ENCODE measurements at regions not wholly inside any gene's neighbourhood (a gene's known extent, or its start where the extent isn't known, plus 50 kb on each side); places are given as distances from the start of the nearest gene placed in this dataset.

DNA sequence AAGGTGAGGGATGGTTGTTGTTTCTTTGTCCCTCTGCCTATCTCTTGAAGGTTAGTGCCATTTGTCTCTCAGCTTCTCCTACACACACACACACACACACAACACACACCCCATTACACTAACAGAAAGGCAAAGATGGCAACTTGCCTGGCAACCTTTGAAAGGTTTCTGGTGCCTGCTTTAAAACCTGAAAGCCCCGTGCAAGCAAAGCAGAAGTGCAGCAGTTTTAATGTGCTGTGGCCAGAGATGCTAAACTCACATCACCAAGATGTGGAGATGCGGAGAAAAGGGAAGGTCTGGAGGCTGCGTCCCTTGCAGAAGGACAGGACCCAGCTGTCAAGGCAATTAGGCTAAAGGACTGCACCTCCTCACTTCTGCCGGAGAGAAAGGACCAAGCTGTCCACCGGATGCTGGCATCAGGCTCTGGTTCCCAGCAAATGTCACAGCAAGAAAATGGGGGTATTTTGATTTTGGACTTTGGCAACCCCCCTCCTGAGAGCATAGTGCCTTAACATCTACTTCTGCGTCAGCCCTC, 196.4 kb downstream of the ARL4C start:
- Histone ChIP-seq H3K27ac (replicated peaks) (no peak overlapping the region), H3K4me1 (no peaks in the 10 kb centered on the region), H3K27me3 (ENCODE audit: low read depth) (peaks cover 39% of the 10 kb centered on the region), H3K4me3 (no peak overlapping the region), H3K9me3 (replicated peaks) (no peaks in the 10 kb centered on the region), H3K36me3 (no peaks in the 10 kb centered on the region)
- intact Hi-C loops (cut with micrococcal nuclease), result no loop called here
- no peak for DNase-seq
- TF ChIP-seq, protein P1, sequence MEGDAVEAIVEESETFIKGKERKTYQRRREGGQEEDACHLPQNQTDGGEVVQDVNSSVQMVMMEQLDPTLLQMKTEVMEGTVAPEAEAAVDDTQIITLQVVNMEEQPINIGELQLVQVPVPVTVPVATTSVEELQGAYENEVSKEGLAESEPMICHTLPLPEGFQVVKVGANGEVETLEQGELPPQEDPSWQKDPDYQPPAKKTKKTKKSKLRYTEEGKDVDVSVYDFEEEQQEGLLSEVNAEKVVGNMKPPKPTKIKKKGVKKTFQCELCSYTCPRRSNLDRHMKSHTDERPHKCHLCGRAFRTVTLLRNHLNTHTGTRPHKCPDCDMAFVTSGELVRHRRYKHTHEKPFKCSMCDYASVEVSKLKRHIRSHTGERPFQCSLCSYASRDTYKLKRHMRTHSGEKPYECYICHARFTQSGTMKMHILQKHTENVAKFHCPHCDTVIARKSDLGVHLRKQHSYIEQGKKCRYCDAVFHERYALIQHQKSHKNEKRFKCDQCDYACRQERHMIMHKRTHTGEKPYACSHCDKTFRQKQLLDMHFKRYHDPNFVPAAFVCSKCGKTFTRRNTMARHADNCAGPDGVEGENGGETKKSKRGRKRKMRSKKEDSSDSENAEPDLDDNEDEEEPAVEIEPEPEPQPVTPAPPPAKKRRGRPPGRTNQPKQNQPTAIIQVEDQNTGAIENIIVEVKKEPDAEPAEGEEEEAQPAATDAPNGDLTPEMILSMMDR (IDR thresholded peaks at IDR 0.05; ENCODE audit: borderline replicate concordance), result no peak

DNA sequence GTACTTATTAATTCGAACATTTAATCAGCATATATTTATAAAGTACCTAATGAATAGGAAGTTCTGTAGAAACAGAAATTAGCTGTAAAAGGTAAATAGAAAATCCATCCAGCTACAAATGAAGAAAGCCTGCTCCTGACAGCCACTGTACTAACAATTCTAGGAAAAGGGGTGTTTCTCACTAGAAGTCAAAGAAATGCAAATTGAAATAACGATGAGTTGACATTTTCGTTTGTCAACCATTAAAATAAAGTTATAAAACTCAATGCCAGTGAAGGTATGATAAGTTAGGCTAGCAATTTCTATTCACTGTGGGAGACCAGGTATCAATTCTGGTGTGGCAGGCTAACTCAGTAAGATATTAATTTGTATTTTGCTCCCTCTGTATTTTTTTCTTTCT, 198.0 kb downstream of the ARL4C start:
- TF ChIP-seq, protein P1 (IDR thresholded peaks at IDR 0.05; ENCODE audit: borderline replicate concordance), result no peak
- Histone ChIP-seq H3K36me3 (no peaks in the 10 kb centered on the region), H3K4me3 (no peak overlapping the region), H3K9me3 (replicated peaks) (no peaks in the 10 kb centered on the region), H3K27ac (replicated peaks) (no peak overlapping the region), H3K27me3 (ENCODE audit: low read depth) (peaks cover 25% of the 10 kb centered on the region), H3K4me1 (no peaks in the 10 kb centered on the region)
- intact Hi-C loops (cut with micrococcal nuclease), result no loop called here
- no peak for DNase-seq

- intact Hi-C loops (cut with micrococcal nuclease), result no loop called here
- no peak overlapping the region for H3K4me3 ChIP-seq
- no peaks in the 10 kb centered on the region for H3K36me3 ChIP-seq
- DNase-seq, result no peak
- TF ChIP-seq, protein P1 (IDR thresholded peaks at IDR 0.05; ENCODE audit: borderline replicate concordance), result no peak
- no peak overlapping the region for H3K27ac ChIP-seq (replicated peaks)
- peaks cover 9% of the 10 kb centered on the region for H3K4me1 ChIP-seq
- H3K9me3 ChIP-seq (replicated peaks), result no peaks in the 10 kb centered on the region
- peaks cover 19% of the 10 kb centered on the region for H3K27me3 ChIP-seq (ENCODE audit: low read depth)
These were observed 199.9 kb downstream of the ARL4C start for GRCh38 chr2:234296991-234297390.

DNA sequence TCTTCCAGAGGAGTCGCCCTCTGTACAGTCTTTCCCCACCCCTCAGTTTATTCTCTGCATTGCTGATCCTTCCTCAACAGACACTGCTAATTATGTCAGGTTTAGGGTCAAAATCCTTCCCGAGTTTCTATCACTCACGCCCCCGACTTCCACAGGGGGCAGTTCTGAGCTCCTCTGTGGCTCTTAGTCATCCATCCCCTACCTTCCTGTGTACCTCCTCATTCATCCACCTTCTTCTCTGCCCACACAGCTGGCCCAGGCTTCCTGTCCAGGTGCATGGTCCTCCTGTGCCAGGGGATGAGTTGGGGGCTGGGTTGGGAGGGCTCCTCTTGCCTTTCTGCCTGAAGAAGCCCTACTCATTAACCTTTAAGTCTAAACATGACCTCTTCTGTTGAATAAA, 202.9 kb downstream of the ARL4C start:
- no peak for DNase-seq
- TF ChIP-seq, protein P1 (IDR thresholded peaks at IDR 0.05; ENCODE audit: borderline replicate concordance), result no peak
- intact Hi-C loops (cut with micrococcal nuclease), result no loop called here
- H3K9me3 ChIP-seq (replicated peaks), result no peaks in the 10 kb centered on the region
- H3K27me3 ChIP-seq (ENCODE audit: low read depth), result peaks cover 12% of the 10 kb centered on the region
- peaks cover 25% of the 10 kb centered on the region for H3K4me1 ChIP-seq
- no peak overlapping the region for H3K4me3 ChIP-seq
- no peak overlapping the region for H3K27ac ChIP-seq (replicated peaks)
- no peaks in the 10 kb centered on the region for H3K36me3 ChIP-seq

GRCh38 chr2:234292962-234293243, 204.0 kb downstream of the ARL4C start:
- intact Hi-C loops (cut with micrococcal nuclease), result no loop called here

More at GRCh38 chr2:234292962-234293243, 204.0 kb downstream of the ARL4C start:
- no peak for DNase-seq
- TF ChIP-seq, protein P1 (IDR thresholded peaks at IDR 0.05; ENCODE audit: borderline replicate concordance), result no peak
- no peaks in the 10 kb centered on the region for H3K36me3 ChIP-seq
- H3K27ac ChIP-seq (replicated peaks), result no peak overlapping the region
- H3K4me3 ChIP-seq, result no peak overlapping the region
- H3K4me1 ChIP-seq, result peaks cover 25% of the 10 kb centered on the region
- H3K27me3 ChIP-seq (ENCODE audit: low read depth), result peaks cover 2% of the 10 kb centered on the region
- H3K9me3 ChIP-seq (replicated peaks), result no peaks in the 10 kb centered on the region
